Endothelial cell (in vitro differentiated cells): ENCODE measurements at regions not wholly inside any gene's neighbourhood (a gene's known extent, or its start where the extent isn't known, plus 50 kb on each side); places are given as distances from the start of the nearest gene placed in this dataset.

Experiments used
- DNase-seq: peaks from one replicate; pipeline ENCODE4 v3.0.0; 2021; ENCODE audit warnings: low spot score
- H3K27ac Mint-ChIP-seq: one replicate; pipeline ENCODE4 v1.8.0; 2021; ENCODE audit warnings: mixed read lengths, inconsistent platforms; ENCODE audit not compliant: unreplicated experiment
- H3K27me3 Mint-ChIP-seq: one replicate; pipeline ENCODE4 v1.8.0; 2021; ENCODE audit warnings: mild to moderate bottlenecking, moderate library complexity, mixed read lengths, inconsistent platforms; ENCODE audit not compliant: unreplicated experiment
- H3K36me3 Mint-ChIP-seq: one replicate; pipeline ENCODE4 v1.8.0; 2021; ENCODE audit warnings: mild to moderate bottlenecking, low read depth, mixed read lengths, inconsistent platforms; ENCODE audit not compliant: unreplicated experiment
- H3K4me1 Mint-ChIP-seq: one replicate; pipeline ENCODE4 v1.8.0; 2021; ENCODE audit warnings: mild to moderate bottlenecking, mixed read lengths, inconsistent platforms; ENCODE audit not compliant: unreplicated experiment
- H3K4me3 Mint-ChIP-seq: one replicate; pipeline ENCODE4 v1.8.0; 2021; ENCODE audit warnings: mild to moderate bottlenecking, mixed read lengths, inconsistent platforms; ENCODE audit not compliant: unreplicated experiment
- H3K9me3 Mint-ChIP-seq: one replicate; pipeline ENCODE4 v1.8.0; 2021; ENCODE audit warnings: mixed read lengths, inconsistent platforms; ENCODE audit not compliant: unreplicated experiment
- CTCF ChIP-seq: fragments of 200-600 bp; sonication (generic); IDR thresholded peaks from one replicate; pipeline ENCODE4 v1.5.0; 2021; ENCODE audit warnings: antibody characterized with exemption; ENCODE audit not compliant: unreplicated experiment

GRCh38 chr2:234256516-234256915, 206.0 kb downstream of the SPP2 start:
- DNase-seq, result no peak
- no peaks in the 10 kb centered on the region for H3K36me3 Mint-ChIP-seq
- no peak overlapping the region for H3K27ac Mint-ChIP-seq
- H3K27me3 Mint-ChIP-seq, result no peaks in the 10 kb centered on the region
- TF ChIP-seq CTCF, result no peak
- H3K4me3 Mint-ChIP-seq, result no peak overlapping the region
- no peaks in the 10 kb centered on the region for H3K9me3 Mint-ChIP-seq
- H3K4me1 Mint-ChIP-seq, result no peaks in the 10 kb centered on the region

- Mint-ChIP-seq H3K4me1 (no peaks in the 10 kb centered on the region), H3K36me3 (no peaks in the 10 kb centered on the region), H3K4me3 (no peak overlapping the region), H3K9me3 (no peaks in the 10 kb centered on the region), H3K27ac (no peak overlapping the region), H3K27me3 (no peaks in the 10 kb centered on the region)
- no peak for TF ChIP-seq CTCF
- no peak for DNase-seq
Observed at GRCh38 chr2:234254783-234255521, 204.4 kb downstream of the SPP2 start.

GRCh38 chr2:234252772-234253171, 202.3 kb downstream of the SPP2 start:
- DNase-seq, result no peak
- Mint-ChIP-seq H3K4me3 (no peak overlapping the region), H3K9me3 (no peaks in the 10 kb centered on the region), H3K27me3 (no peaks in the 10 kb centered on the region), H3K36me3 (no peaks in the 10 kb centered on the region), H3K27ac (no peak overlapping the region), H3K4me1 (no peaks in the 10 kb centered on the region)
- no peak for TF ChIP-seq CTCF

GRCh38 chr2:234251326-234252271, 201.1 kb downstream of the SPP2 start:
- no peak for DNase-seq
- no peak overlapping the region for H3K4me3 Mint-ChIP-seq
- H3K27me3 Mint-ChIP-seq, result no peaks in the 10 kb centered on the region
- no peaks in the 10 kb centered on the region for H3K36me3 Mint-ChIP-seq
- no peak overlapping the region for H3K27ac Mint-ChIP-seq
- H3K9me3 Mint-ChIP-seq, result no peaks in the 10 kb centered on the region
- no peak for TF ChIP-seq CTCF
- H3K4me1 Mint-ChIP-seq, result no peaks in the 10 kb centered on the region

GRCh38 chr2:234250926-234251325, 200.4 kb downstream of the SPP2 start:
- Mint-ChIP-seq H3K9me3 (no peaks in the 10 kb centered on the region), H3K27me3 (no peaks in the 10 kb centered on the region), H3K4me3 (no peak overlapping the region), H3K4me1 (peaks cover under 1% of the 10 kb centered on the region), H3K27ac (no peak overlapping the region), H3K36me3 (no peaks in the 10 kb centered on the region)
- TF ChIP-seq CTCF, result no peak
- DNase-seq, result no peak
